ENCODE measurements at regions not wholly inside any gene's neighbourhood (a gene's known extent, or its start where the extent isn't known, plus 50 kb on each side); places are given as distances from the start of the nearest gene placed in this dataset.

- FAIRE-seq (no peak), DNase-seq (ENCODE audit: insufficient read length, low spot score) (no peak)
- no peak for TF ChIP-seq POLR2A (IDR thresholded peaks at IDR 0.05; ENCODE audit: low read depth, low read length)
- no peak for TF ChIP-seq SPI1 (IDR thresholded peaks at IDR 0.05; ENCODE audit: low read depth, low read length)
- no peak for TF ChIP-seq POLR2AphosphoS5 (IDR thresholded peaks at IDR 0.05; ENCODE audit: low read depth, low read length)
- TF ChIP-seq TAF1 (IDR thresholded peaks at IDR 0.05; ENCODE audit: low read depth, low read length) = no peak
- no peak for TF ChIP-seq POU2F2 (IDR thresholded peaks at IDR 0.05; ENCODE audit: low read depth, low read length)
- TF ChIP-seq PAX5 (IDR thresholded peaks at IDR 0.05; ENCODE audit: insufficient read depth, low read length, severe bottlenecking) = no peak
Observed at GRCh38 chr13:105463011-105463501, 1072.4 kb downstream of the EFNB2 start.

GRCh38 chr13:105462098-105462497, 1073.4 kb downstream of the EFNB2 start:
- TF ChIP-seq PAX5 (IDR thresholded peaks at IDR 0.05; ENCODE audit: insufficient read depth, low read length, severe bottlenecking) = no peak
- TF ChIP-seq SPI1 (IDR thresholded peaks at IDR 0.05; ENCODE audit: low read depth, low read length) = no peak
- no peak for TF ChIP-seq POU2F2 (IDR thresholded peaks at IDR 0.05; ENCODE audit: low read depth, low read length)
- no peak for TF ChIP-seq TAF1 (IDR thresholded peaks at IDR 0.05; ENCODE audit: low read depth, low read length)
- TF ChIP-seq POLR2AphosphoS5 (IDR thresholded peaks at IDR 0.05; ENCODE audit: low read depth, low read length) = no peak
- no peak for TF ChIP-seq POLR2A (IDR thresholded peaks at IDR 0.05; ENCODE audit: low read depth, low read length)
- no peak for DNase-seq (ENCODE audit: insufficient read length, low spot score)
- no peak for FAIRE-seq

GRCh38 chr13:105452895-105453294, 1082.6 kb downstream of the EFNB2 start:
- no peak for FAIRE-seq
- no peak for DNase-seq (ENCODE audit: insufficient read length, low spot score)
- TF ChIP-seq SPI1 (IDR thresholded peaks at IDR 0.05; ENCODE audit: low read depth, low read length) = no peak
- no peak for TF ChIP-seq TAF1 (IDR thresholded peaks at IDR 0.05; ENCODE audit: low read depth, low read length)
- no peak for TF ChIP-seq POLR2AphosphoS5 (IDR thresholded peaks at IDR 0.05; ENCODE audit: low read depth, low read length)
- no peak for TF ChIP-seq POLR2A (IDR thresholded peaks at IDR 0.05; ENCODE audit: low read depth, low read length)
- no peak for TF ChIP-seq POU2F2 (IDR thresholded peaks at IDR 0.05; ENCODE audit: low read depth, low read length)
- TF ChIP-seq PAX5 (IDR thresholded peaks at IDR 0.05; ENCODE audit: insufficient read depth, low read length, severe bottlenecking) = no peak

- TF ChIP-seq POLR2AphosphoS5 (IDR thresholded peaks at IDR 0.05; ENCODE audit: low read depth, low read length) (no peak), POLR2A (IDR thresholded peaks at IDR 0.05; ENCODE audit: low read depth, low read length) (no peak), POU2F2 (IDR thresholded peaks at IDR 0.05; ENCODE audit: low read depth, low read length) (no peak), PAX5 (IDR thresholded peaks at IDR 0.05; ENCODE audit: insufficient read depth, low read length, severe bottlenecking) (no peak), SPI1 (IDR thresholded peaks at IDR 0.05; ENCODE audit: low read depth, low read length) (no peak), TAF1 (IDR thresholded peaks at IDR 0.05; ENCODE audit: low read depth, low read length) (no peak)
- FAIRE-seq (no peak), DNase-seq (ENCODE audit: insufficient read length, low spot score) (no peak)
Observed at GRCh38 chr13:105450784-105451183, 1084.7 kb downstream of the EFNB2 start.

- DNase-seq (ENCODE audit: insufficient read length, low spot score) = no peak
- no peak for FAIRE-seq
- TF ChIP-seq POLR2A (IDR thresholded peaks at IDR 0.05; ENCODE audit: low read depth, low read length) (no peak), PAX5 (IDR thresholded peaks at IDR 0.05; ENCODE audit: insufficient read depth, low read length, severe bottlenecking) (no peak), TAF1 (IDR thresholded peaks at IDR 0.05; ENCODE audit: low read depth, low read length) (no peak), POLR2AphosphoS5 (IDR thresholded peaks at IDR 0.05; ENCODE audit: low read depth, low read length) (no peak), SPI1 (IDR thresholded peaks at IDR 0.05; ENCODE audit: low read depth, low read length) (no peak), POU2F2 (IDR thresholded peaks at IDR 0.05; ENCODE audit: low read depth, low read length) (no peak)
Observed at GRCh38 chr13:105448811-105449210, 1086.7 kb downstream of the EFNB2 start.

GRCh38 chr13:105446197-105446596, 1089.3 kb downstream of the EFNB2 start:
- no peak for TF ChIP-seq POLR2A (IDR thresholded peaks at IDR 0.05; ENCODE audit: low read depth, low read length)
- DNase-seq (ENCODE audit: insufficient read length, low spot score) (no peak), FAIRE-seq (no peak)

- FAIRE-seq (no peak), DNase-seq (ENCODE audit: insufficient read length, low spot score) (no peak)
- TF ChIP-seq POU2F2 (IDR thresholded peaks at IDR 0.05; ENCODE audit: low read depth, low read length) = no peak
- no peak for TF ChIP-seq POLR2AphosphoS5 (IDR thresholded peaks at IDR 0.05; ENCODE audit: low read depth, low read length)
- no peak for TF ChIP-seq POLR2A (IDR thresholded peaks at IDR 0.05; ENCODE audit: low read depth, low read length)
- no peak for TF ChIP-seq TAF1 (IDR thresholded peaks at IDR 0.05; ENCODE audit: low read depth, low read length)
- no peak for TF ChIP-seq PAX5 (IDR thresholded peaks at IDR 0.05; ENCODE audit: insufficient read depth, low read length, severe bottlenecking)
- no peak for TF ChIP-seq SPI1 (IDR thresholded peaks at IDR 0.05; ENCODE audit: low read depth, low read length)
Observed at GRCh38 chr13:105445796-105446195, 1089.7 kb downstream of the EFNB2 start.

- TF ChIP-seq TAF1 (IDR thresholded peaks at IDR 0.05; ENCODE audit: low read depth, low read length) (no peak), PAX5 (IDR thresholded peaks at IDR 0.05; ENCODE audit: insufficient read depth, low read length, severe bottlenecking) (no peak), SPI1 (IDR thresholded peaks at IDR 0.05; ENCODE audit: low read depth, low read length) (no peak), POLR2AphosphoS5 (IDR thresholded peaks at IDR 0.05; ENCODE audit: low read depth, low read length) (no peak), POU2F2 (IDR thresholded peaks at IDR 0.05; ENCODE audit: low read depth, low read length) (no peak), POLR2A (IDR thresholded peaks at IDR 0.05; ENCODE audit: low read depth, low read length) (no peak)
- DNase-seq (ENCODE audit: insufficient read length, low spot score) (no peak), FAIRE-seq (no peak)
Observed at GRCh38 chr13:105442949-105443699, 1092.3 kb downstream of the EFNB2 start.

- FAIRE-seq = no peak
- TF ChIP-seq TAF1 (IDR thresholded peaks at IDR 0.05; ENCODE audit: low read depth, low read length) = no peak
- no peak for TF ChIP-seq POLR2AphosphoS5 (IDR thresholded peaks at IDR 0.05; ENCODE audit: low read depth, low read length)
- no peak for TF ChIP-seq POLR2A (IDR thresholded peaks at IDR 0.05; ENCODE audit: low read depth, low read length)
- no peak for TF ChIP-seq POU2F2 (IDR thresholded peaks at IDR 0.05; ENCODE audit: low read depth, low read length)
- TF ChIP-seq SPI1 (IDR thresholded peaks at IDR 0.05; ENCODE audit: low read depth, low read length) = no peak
- DNase-seq (ENCODE audit: insufficient read length, low spot score) = no peak
Observed at GRCh38 chr13:105442040-105442439, 1093.4 kb downstream of the EFNB2 start.

Data from GM12891 (cell line).